ENCODE measurements at regions not wholly inside any gene's neighbourhood (a gene's known extent, or its start where the extent isn't known, plus 50 kb on each side); places are given as distances from the start of the nearest gene placed in this dataset.

GRCh38 chr3:174409086-174409743, 449.9 kb upstream of the NAALADL2 start:
- TF ChIP-seq, protein P1, sequence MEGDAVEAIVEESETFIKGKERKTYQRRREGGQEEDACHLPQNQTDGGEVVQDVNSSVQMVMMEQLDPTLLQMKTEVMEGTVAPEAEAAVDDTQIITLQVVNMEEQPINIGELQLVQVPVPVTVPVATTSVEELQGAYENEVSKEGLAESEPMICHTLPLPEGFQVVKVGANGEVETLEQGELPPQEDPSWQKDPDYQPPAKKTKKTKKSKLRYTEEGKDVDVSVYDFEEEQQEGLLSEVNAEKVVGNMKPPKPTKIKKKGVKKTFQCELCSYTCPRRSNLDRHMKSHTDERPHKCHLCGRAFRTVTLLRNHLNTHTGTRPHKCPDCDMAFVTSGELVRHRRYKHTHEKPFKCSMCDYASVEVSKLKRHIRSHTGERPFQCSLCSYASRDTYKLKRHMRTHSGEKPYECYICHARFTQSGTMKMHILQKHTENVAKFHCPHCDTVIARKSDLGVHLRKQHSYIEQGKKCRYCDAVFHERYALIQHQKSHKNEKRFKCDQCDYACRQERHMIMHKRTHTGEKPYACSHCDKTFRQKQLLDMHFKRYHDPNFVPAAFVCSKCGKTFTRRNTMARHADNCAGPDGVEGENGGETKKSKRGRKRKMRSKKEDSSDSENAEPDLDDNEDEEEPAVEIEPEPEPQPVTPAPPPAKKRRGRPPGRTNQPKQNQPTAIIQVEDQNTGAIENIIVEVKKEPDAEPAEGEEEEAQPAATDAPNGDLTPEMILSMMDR (IDR thresholded peaks at IDR 0.05; ENCODE audit: control insufficient read depth, insufficient read depth, low read depth, low read length, missing control alignments), result no peak
- no peak overlapping the region for H3K4me3 ChIP-seq (ENCODE audit: control insufficient read depth, low read depth, low read length)
- DNase-seq (ENCODE audit: low read depth), result no peak

DNA sequence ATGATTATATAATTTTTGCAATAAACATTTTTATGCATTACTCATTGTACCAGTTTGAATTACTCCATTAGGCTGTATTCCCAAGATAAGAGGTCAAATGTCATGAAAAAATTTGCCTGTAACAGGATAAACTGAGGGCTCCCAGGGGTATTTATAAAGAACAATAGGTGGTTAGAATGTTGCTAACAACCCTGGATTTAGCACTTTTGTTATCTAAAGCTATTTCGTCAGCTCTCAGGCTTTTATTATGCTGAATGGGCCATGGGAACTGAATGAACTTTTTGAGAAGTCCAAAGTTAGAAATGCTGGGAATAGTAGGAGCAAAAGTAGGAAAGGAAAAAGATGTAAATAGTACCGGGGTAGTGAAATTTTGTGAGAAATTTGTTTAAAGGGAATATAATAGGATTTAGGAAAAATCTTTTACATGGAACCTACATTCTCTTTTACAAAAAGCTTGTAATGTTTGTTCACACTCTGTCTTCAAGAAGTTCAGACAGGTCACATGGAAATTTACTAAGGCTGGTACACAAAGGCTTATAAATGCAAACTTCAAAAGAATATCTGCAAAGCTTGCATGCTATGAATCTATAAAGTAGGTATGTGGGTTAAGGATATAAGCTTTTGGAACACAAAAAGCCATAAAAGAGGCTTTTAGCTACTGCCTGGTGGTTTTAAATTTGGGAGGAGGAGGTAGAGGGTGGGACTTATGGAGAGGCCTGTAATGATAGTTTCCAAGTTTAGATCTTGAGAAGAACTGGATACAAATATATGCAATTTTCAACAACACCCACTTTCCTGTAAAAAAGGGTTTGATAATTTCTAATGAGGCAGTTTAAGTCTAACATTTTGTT, 445.8 kb upstream of the NAALADL2 start:
- TF ChIP-seq, protein P1 (IDR thresholded peaks at IDR 0.05; ENCODE audit: control insufficient read depth, insufficient read depth, low read depth, low read length, missing control alignments), result no peak
- no peak overlapping the region for H3K4me3 ChIP-seq (ENCODE audit: control insufficient read depth, low read depth, low read length)
- no peak for DNase-seq (ENCODE audit: low read depth)

DNA sequence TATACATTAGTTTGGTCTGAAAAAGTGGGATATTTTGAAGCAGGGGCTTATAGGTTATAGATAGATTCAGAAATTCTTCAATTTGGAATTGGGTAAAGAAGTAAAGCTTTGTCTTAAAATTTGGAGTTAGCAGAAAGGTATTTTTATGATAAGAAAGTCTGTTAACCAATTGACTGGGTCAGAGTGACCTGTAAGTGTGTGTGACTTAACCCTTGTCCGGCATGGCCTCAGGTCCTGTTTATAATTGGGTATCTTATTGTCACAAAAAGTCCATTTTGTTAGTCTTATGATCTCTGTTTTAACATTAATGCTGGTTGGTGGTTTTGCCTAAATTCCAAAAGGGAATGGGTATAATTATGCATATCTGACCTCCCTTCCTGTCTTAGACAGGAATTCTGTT, 444.2 kb upstream of the NAALADL2 start:
- TF ChIP-seq, protein P1 (IDR thresholded peaks at IDR 0.05; ENCODE audit: control insufficient read depth, insufficient read depth, low read depth, low read length, missing control alignments), result no peak
- DNase-seq (ENCODE audit: low read depth), result no peak
- no peak overlapping the region for H3K4me3 ChIP-seq (ENCODE audit: control insufficient read depth, low read depth, low read length)

GRCh38 chr3:174417573-174417972, 441.6 kb upstream of the NAALADL2 start:
- no peak for DNase-seq (ENCODE audit: low read depth)
- H3K4me3 ChIP-seq (ENCODE audit: control insufficient read depth, low read depth, low read length), result no peak overlapping the region
- TF ChIP-seq, protein P1 (IDR thresholded peaks at IDR 0.05; ENCODE audit: control insufficient read depth, insufficient read depth, low read depth, low read length, missing control alignments), result no peak

DNA sequence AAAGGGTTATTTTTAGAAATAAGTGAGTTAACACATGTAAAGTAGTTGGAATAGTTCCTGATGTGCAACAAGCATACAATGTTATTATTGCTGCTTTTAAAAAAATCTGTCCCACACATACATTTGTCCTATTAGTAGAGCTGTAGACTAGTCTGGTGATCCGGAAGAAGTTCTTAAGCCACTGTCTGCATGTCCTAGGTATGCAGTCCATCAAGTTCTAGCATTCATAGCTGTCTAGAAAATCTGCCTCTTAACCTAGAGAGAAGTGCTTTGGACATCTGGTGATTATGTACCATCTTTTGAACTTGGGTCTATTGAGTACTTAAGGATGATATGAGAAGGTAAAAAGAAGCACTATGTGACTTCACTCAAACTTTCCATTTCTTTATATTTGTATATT, 439.9 kb upstream of the NAALADL2 start:
- TF ChIP-seq, protein P1 (IDR thresholded peaks at IDR 0.05; ENCODE audit: control insufficient read depth, insufficient read depth, low read depth, low read length, missing control alignments), result no peak
- H3K4me3 ChIP-seq (ENCODE audit: control insufficient read depth, low read depth, low read length), result no peak overlapping the region
- DNase-seq (ENCODE audit: low read depth), result no peak

GRCh38 chr3:174423936-174424335, 435.2 kb upstream of the NAALADL2 start:
- H3K4me3 ChIP-seq (ENCODE audit: control insufficient read depth, low read depth, low read length), result no peak overlapping the region
- no peak for DNase-seq (ENCODE audit: low read depth)
- TF ChIP-seq, protein P1 (IDR thresholded peaks at IDR 0.05; ENCODE audit: control insufficient read depth, insufficient read depth, low read depth, low read length, missing control alignments), result no peak

Measured in AG09309 (cell line).